Keratinocyte (primary cell): ENCODE measurements at regions not wholly inside any gene's neighbourhood (a gene's known extent, or its start where the extent isn't known, plus 50 kb on each side); places are given as distances from the start of the nearest gene placed in this dataset.

Source experiments
- DNase-seq: peaks from one replicate; pipeline ENCODE4 v3.0.0-alpha.2; 2011; ENCODE audit warnings: low read depth, missing footprints, low spot score
- FAIRE-seq: peaks from 2 replicates; lab custom pipeline; 2011; peaks lifted over from hg19 to GRCh38; lab: Jason Lieb, UNC
- H2AFZ ChIP-seq: 2 replicates; pipeline ENCODE4 v1.6.0; 2012; ENCODE audit warnings: low read length, control low read depth, inconsistent platforms; ENCODE audit not compliant: control insufficient read depth
- H3K27ac ChIP-seq: 2 replicates; pipeline ENCODE4 v1.5.1; 2011; ENCODE audit warnings: low read length; ENCODE audit not compliant: control insufficient read depth, insufficient read depth
- H3K27me3 ChIP-seq: 3 replicates; pipeline ENCODE4 v1.6.0; 2011; ENCODE audit warnings: low read length; ENCODE audit not compliant: control insufficient read depth, insufficient read depth; ENCODE audit errors: extremely low read depth
- H3K36me3 ChIP-seq, 2 experiments: 2 replicates in 1 of 2; 3 replicates in 1 of 2; pipeline ENCODE4 v1.5.1; 2011; ENCODE audit warnings: low read length in 2 of 2, mild to moderate bottlenecking in 1 of 2; ENCODE audit not compliant: control insufficient read depth in 2 of 2, insufficient read depth in 2 of 2; ENCODE audit errors: extremely low read depth in 1 of 2
- H3K4me1 ChIP-seq: 3 replicates; pipeline ENCODE4 v1.5.1; 2011; ENCODE audit warnings: low read length; ENCODE audit not compliant: control insufficient read depth, insufficient read depth; ENCODE audit errors: extremely low read depth
- H3K4me2 ChIP-seq: 3 replicates; pipeline ENCODE4 v1.6.0; 2011; ENCODE audit warnings: low read depth, low read length; ENCODE audit not compliant: control insufficient read depth, insufficient read depth; ENCODE audit errors: extremely low read depth
- H3K4me3 ChIP-seq, 3 experiments: fragments of 200-600 bp in 1 of 3; sonication (generic) in 1 of 3; 2 replicates in 2 of 3; 3 replicates in 1 of 3; pipeline ENCODE4 v1.5.1; 2011 to 2016; ENCODE audit warnings: low read length in 3 of 3, mild to moderate bottlenecking in 3 of 3, control low read depth in 2 of 3, inconsistent platforms in 1 of 3, low read depth in 1 of 3, mixed read lengths in 1 of 3, mixed run types in 1 of 3, moderate library complexity in 1 of 3; ENCODE audit not compliant: control insufficient read depth in 2 of 3, insufficient read depth in 2 of 3; ENCODE audit errors: extremely low read depth in 1 of 3
- H3K79me2 ChIP-seq: 2 replicates; pipeline ENCODE4 v1.6.0; 2012; ENCODE audit warnings: low read length; ENCODE audit not compliant: control insufficient read depth, insufficient read depth
- H3K9ac ChIP-seq: 3 replicates; pipeline ENCODE4 v1.6.0; 2011; ENCODE audit warnings: low read length; ENCODE audit not compliant: control insufficient read depth, insufficient read depth; ENCODE audit errors: extremely low read depth
- H3K9me1 ChIP-seq: 3 replicates; pipeline ENCODE4 v1.6.0; 2011; ENCODE audit warnings: low read length; ENCODE audit not compliant: control insufficient read depth, insufficient read depth; ENCODE audit errors: extremely low read depth
- H3K9me3 ChIP-seq: 2 replicates; pipeline ENCODE4 v1.5.1; 2012; ENCODE audit warnings: low read depth, low read length; ENCODE audit not compliant: control insufficient read depth
- H4K20me1 ChIP-seq: 3 replicates; pipeline ENCODE4 v1.6.0; 2011; ENCODE audit warnings: low read length; ENCODE audit not compliant: control insufficient read depth, insufficient read depth; ENCODE audit errors: extremely low read depth
- EZH2 ChIP-seq: IDR thresholded peaks from one replicate; pipeline ENCODE4 v1.6.1; 2012; ENCODE audit warnings: inconsistent platforms, mild to moderate bottlenecking, low read length, moderate library complexity
- dilution Hi-C: fragments of 300-500 bp; cut with MboI; formaldehyde crosslinking; loops from one replicate; pipeline ENCODE4 v1.7.0; 2020; ENCODE audit warnings: low sequenced_read_pairs; ENCODE audit not compliant: extremely low pct_ligation_motif_present
- TF ChIP-seq, protein P1 (sequence below), 3 experiments: IDR thresholded peaks in 1 of 3; conservative IDR thresholded peaks in 1 of 3; optimal IDR thresholded peaks in 1 of 3; 2 replicates in 2 of 3; 3 replicates in 1 of 3; pipeline versions ENCODE3 to v1.5.1; 2011; ENCODE audit warnings: low read length in 3 of 3, mild to moderate bottlenecking in 3 of 3, moderate library complexity in 2 of 3, control low read depth in 1 of 3, inconsistent platforms in 1 of 3; ENCODE audit not compliant: insufficient read depth in 2 of 3; ENCODE audit errors: extremely low read depth in 1 of 3

- TF ChIP-seq, protein P1, sequence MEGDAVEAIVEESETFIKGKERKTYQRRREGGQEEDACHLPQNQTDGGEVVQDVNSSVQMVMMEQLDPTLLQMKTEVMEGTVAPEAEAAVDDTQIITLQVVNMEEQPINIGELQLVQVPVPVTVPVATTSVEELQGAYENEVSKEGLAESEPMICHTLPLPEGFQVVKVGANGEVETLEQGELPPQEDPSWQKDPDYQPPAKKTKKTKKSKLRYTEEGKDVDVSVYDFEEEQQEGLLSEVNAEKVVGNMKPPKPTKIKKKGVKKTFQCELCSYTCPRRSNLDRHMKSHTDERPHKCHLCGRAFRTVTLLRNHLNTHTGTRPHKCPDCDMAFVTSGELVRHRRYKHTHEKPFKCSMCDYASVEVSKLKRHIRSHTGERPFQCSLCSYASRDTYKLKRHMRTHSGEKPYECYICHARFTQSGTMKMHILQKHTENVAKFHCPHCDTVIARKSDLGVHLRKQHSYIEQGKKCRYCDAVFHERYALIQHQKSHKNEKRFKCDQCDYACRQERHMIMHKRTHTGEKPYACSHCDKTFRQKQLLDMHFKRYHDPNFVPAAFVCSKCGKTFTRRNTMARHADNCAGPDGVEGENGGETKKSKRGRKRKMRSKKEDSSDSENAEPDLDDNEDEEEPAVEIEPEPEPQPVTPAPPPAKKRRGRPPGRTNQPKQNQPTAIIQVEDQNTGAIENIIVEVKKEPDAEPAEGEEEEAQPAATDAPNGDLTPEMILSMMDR (optimal IDR thresholded peaks at IDR 0.05 in 1 of 3, IDR thresholded peaks at IDR 0.05 in 1 of 3, conservative IDR thresholded peaks at IDR 0.05 in 1 of 3; ENCODE audit: extremely low read depth in 1 of 3, insufficient read depth in 2 of 3, low read length in 3 of 3), result no peak
- TF ChIP-seq EZH2, result no peak
- H3K79me2 ChIP-seq, result no peaks in the 10 kb centered on the region
These were observed 80.1 kb upstream of the TSHZ2 start for GRCh38 chr20:52892023-52892422.

DNA sequence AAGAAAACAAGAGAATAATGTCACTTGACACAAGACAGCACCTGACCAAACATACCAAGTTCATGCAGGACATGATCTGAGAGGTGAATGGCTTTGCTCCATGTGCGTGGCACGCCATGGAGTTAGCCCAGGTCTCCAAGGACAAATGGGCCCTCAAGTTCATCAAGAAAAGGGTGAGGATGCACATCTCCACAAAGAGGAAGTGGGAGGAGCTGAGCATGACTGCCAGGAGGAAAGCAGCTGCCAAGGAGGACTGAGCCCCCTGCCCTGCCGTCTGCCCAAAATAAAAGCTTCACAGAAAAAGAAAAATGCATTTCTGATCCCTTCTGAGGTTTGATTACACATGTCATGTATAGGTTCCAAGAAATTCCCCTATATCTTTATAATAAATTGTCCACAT lies 82.0 kb upstream of the TSHZ2 start:
- Histone ChIP-seq H3K4me1 (no peaks in the 10 kb centered on the region), H3K9me1 (no peaks in the 10 kb centered on the region), H3K9me3 (no peaks in the 10 kb centered on the region), H3K4me2 (no peak overlapping the region), H3K27me3 (no peaks in the 10 kb centered on the region), H2AFZ (no peak overlapping the region), H3K36me3 (no peaks in the 10 kb centered on the region), H4K20me1 (no peaks in the 10 kb centered on the region), H3K4me3 (no peak overlapping the region), H3K9ac (no peak overlapping the region), H3K79me2 (no peaks in the 10 kb centered on the region), H3K27ac (no peak overlapping the region)
- no peak for TF ChIP-seq EZH2
- TF ChIP-seq, protein P1 (optimal IDR thresholded peaks at IDR 0.05 in 1 of 3, IDR thresholded peaks at IDR 0.05 in 1 of 3, conservative IDR thresholded peaks at IDR 0.05 in 1 of 3; ENCODE audit: extremely low read depth in 1 of 3, insufficient read depth in 2 of 3, low read length in 3 of 3), result no peak
- dilution Hi-C loops, result no loop called here
- DNase-seq (no peak), FAIRE-seq (no peak)

More at GRCh38 chr20:52892023-52892422, 80.1 kb upstream of the TSHZ2 start:
- Histone ChIP-seq H3K36me3 (no peaks in the 10 kb centered on the region), H3K9me3 (no peaks in the 10 kb centered on the region), H2AFZ (no peak overlapping the region), H3K27ac (no peak overlapping the region), H3K4me3 (no peak overlapping the region), H3K9me1 (no peaks in the 10 kb centered on the region), H3K4me1 (peaks cover 4% of the 10 kb centered on the region), H3K27me3 (no peaks in the 10 kb centered on the region), H4K20me1 (no peaks in the 10 kb centered on the region), H3K4me2 (no peak overlapping the region), H3K9ac (no peak overlapping the region)
- FAIRE-seq (no peak), DNase-seq (no peak)
- dilution Hi-C loops, result no loop called here
